Mucosa of descending colon (tissue), 3 donors: ENCODE measurements at regions not wholly inside any gene's neighbourhood (a gene's known extent, or its start where the extent isn't known, plus 50 kb on each side); places are given as distances from the start of the nearest gene placed in this dataset.

Experiments used
- ATAC-seq: fragments of 200-7000 bp; cut with Tn5 transposase; one replicate; pipeline ENCODE4 v1.9.1; 2020; ENCODE audit warnings: mild to moderate bottlenecking, moderate library complexity
- DNase-seq, 3 donors: peaks; one replicate each; pipeline ENCODE4 v3.0.0-alpha.2; 2020
- H3K36me3 ChIP-seq: fragments of 200-600 bp; one replicate; pipeline ENCODE4 v1.8.0; 2021; ENCODE audit warnings: low read depth, mild to moderate bottlenecking
- H3K4me1 ChIP-seq: fragments of 200-600 bp; one replicate; pipeline ENCODE4 v1.8.0; 2021; ENCODE audit warnings: low read depth, mild to moderate bottlenecking
- H3K4me3 ChIP-seq: fragments of 200-600 bp; one replicate; pipeline ENCODE4 v1.8.0; 2021; ENCODE audit warnings: mild to moderate bottlenecking
- H3K9me3 ChIP-seq: fragments of 200-600 bp; one replicate; pipeline ENCODE4 v1.8.0; 2021; ENCODE audit warnings: mild to moderate bottlenecking
- intact Hi-C, 2 donors: fragments of 100-400 bp; cut with DNase I in 1 of 2; cut with micrococcal nuclease in 1 of 2; formaldehyde crosslinking; loops; one replicate each; pipeline versions ENCODE4 v1.11.0 to v1.11.1; 2022; cut with DNase I, micrococcal nuclease
- TF ChIP-seq, protein P1 (sequence below): fragments of 200-600 bp; IDR thresholded peaks from one replicate; pipeline ENCODE4 v1.8.0; 2022; ENCODE audit warnings: antibody characterized with exemption, mild to moderate bottlenecking
- donor health status: DM: no; HTN: no; CAD: no; lungs with moderate emphysema.
- donor health status: DM: no; HTN: no; CAD: no.
- donor health status: DM: no; HTN: yes; CAD: no.

DNA sequence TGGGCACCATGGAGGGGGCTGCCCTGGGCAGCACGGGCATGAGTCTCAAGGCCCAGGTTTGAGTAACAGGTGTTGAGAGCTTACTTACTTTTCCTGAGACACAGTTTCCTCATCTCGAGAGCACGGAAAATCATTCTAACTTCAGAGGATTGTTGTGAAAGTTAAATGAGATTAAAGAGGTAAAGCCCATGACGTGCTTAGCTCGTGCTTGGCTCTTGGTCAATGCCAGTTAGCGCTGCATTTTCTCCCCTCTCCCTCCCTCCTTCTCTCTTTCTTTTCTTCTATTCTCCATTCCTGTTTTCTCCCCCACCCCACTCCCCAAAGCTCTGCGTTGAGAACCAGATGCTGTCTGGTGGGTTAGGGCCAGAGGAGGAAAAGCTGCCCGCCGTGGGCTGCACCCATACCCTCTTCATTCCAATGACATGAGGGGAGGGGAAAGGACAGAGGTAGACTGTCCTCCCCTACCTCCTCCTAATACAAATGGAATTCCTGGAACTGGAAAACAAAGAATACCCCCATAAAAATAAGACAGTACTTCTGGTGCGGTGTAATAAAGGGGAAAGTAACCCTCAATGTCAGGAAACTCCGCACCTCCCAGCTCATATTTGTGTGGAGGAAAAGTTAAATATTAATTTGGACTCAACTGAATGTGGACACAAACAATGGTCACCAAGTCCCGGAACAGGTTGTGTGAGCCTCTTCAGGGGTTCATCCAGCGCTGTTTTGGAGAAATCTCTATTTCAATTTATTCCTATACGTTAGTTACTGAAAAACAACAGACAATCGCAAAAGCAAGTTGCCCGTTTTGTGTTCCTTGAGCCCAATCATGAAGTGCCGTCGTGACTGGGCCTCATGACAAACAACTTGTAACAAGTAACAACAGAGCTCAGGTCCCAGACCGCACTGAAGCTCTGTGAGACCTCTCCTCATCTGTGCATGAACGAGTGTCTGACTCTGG lies 54.8 kb upstream of the B3GAT1 start:
- DNase-seq (peak in 2 of 3 donors; percentile 41 to 70), ATAC-seq (peak; percentile 75)
- TF ChIP-seq, protein P1, sequence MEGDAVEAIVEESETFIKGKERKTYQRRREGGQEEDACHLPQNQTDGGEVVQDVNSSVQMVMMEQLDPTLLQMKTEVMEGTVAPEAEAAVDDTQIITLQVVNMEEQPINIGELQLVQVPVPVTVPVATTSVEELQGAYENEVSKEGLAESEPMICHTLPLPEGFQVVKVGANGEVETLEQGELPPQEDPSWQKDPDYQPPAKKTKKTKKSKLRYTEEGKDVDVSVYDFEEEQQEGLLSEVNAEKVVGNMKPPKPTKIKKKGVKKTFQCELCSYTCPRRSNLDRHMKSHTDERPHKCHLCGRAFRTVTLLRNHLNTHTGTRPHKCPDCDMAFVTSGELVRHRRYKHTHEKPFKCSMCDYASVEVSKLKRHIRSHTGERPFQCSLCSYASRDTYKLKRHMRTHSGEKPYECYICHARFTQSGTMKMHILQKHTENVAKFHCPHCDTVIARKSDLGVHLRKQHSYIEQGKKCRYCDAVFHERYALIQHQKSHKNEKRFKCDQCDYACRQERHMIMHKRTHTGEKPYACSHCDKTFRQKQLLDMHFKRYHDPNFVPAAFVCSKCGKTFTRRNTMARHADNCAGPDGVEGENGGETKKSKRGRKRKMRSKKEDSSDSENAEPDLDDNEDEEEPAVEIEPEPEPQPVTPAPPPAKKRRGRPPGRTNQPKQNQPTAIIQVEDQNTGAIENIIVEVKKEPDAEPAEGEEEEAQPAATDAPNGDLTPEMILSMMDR, result no peak
- Histone ChIP-seq H3K36me3 (no peaks in the 10 kb centered on the region), H3K4me1 (peaks cover 7% of the 10 kb centered on the region), H3K9me3 (no peaks in the 10 kb centered on the region), H3K4me3 (no peak overlapping the region)
- intact Hi-C loops, result no loop called here

DNA sequence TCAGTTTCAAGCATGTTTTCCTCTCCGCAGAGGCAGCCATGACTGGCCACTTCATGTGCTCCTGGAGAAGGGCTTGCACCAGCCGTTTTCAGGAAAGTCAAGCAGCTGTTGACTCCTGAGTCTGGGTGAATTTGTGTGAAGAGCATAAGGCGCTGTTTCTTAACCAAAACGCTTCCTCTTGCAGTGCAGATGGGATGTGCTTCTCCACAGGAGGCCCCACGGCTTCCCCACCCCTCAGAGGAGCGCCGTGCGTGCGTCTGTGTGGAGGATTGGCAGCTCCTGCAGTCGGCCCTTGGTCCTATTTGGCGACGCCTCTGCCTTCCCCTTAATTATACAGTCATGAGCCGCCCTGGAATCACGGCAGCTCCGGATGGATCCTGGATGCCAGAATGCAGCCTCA lies 54.1 kb upstream of the B3GAT1 start:
- H3K4me1 ChIP-seq, result peaks cover 7% of the 10 kb centered on the region
- H3K36me3 ChIP-seq, result no peaks in the 10 kb centered on the region
- intact Hi-C loops, result no loop called here
- no peak overlapping the region for H3K4me3 ChIP-seq
- DNase-seq, result peak; percentile 75 to 81 (median 80)
- ATAC-seq, result peak; percentile 83
- TF ChIP-seq, protein P1, result no peak
- H3K9me3 ChIP-seq, result no peaks in the 10 kb centered on the region

DNA sequence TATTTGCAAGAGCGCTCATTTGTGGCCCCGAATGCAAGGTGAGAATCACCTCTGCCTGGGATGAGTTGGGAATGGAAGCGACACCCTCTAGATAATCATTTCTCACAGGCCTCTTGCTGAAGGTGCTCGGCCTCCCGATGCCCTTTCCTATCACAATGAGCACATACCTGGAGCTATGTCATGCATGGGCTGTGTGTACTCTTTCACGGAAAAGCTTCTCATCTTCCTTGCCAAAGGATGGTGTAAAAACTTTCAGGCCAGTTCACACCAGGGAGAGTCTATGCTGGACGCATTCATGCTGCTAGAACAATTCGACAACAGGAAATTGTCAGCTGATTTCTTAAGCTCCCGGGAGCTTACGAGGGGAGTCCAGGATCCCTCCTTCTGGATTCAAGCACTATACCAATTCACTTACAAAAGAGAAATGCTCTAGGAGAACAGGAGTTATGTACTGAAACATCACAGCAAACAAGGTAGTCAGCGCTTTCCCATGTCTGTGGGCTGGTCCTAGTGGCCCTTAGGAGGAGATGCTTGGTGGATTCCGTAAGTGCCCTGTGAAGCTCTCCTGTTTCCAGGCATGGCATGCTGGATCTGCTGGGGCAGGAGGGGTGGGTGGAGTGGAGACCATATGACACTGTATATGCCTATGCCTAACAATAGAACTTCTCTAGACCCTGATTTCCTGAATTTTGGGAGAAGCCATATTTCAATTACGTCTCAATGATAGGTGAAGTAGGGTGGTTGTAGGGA lies 53.1 kb upstream of the B3GAT1 start:
- Histone ChIP-seq H3K4me3 (no peak overlapping the region), H3K4me1 (peaks cover 7% of the 10 kb centered on the region), H3K9me3 (no peaks in the 10 kb centered on the region), H3K36me3 (no peaks in the 10 kb centered on the region)
- TF ChIP-seq, protein P1, result no peak
- intact Hi-C loops, result no loop called here
- ATAC-seq, result no peak
- DNase-seq, result no peak

DNA sequence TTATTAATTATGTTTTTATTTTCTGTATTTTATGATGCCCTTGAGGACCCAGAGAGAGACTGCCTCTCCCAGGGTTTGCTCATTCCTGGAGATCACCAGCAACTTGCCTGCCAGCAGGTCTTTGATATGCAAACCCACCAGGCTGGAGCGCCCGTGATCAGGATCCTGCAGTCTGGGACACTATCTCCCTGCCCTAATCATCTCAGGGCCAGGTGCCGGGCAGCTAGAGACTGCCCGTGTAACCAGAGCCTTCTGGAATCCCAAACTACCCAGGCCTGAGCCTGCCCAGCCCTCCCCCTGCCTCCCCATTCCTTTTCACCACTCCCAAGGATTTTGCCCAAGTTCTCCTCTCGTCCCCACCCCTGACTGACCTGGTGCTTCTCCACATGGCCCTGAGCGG lies 52.2 kb upstream of the B3GAT1 start:
- intact Hi-C loops, result no loop called here
- Histone ChIP-seq H3K4me3 (no peak overlapping the region), H3K36me3 (no peaks in the 10 kb centered on the region), H3K9me3 (no peaks in the 10 kb centered on the region), H3K4me1 (peaks cover 7% of the 10 kb centered on the region)
- DNase-seq (no peak), ATAC-seq (no peak)
- TF ChIP-seq, protein P1, result no peak

DNA sequence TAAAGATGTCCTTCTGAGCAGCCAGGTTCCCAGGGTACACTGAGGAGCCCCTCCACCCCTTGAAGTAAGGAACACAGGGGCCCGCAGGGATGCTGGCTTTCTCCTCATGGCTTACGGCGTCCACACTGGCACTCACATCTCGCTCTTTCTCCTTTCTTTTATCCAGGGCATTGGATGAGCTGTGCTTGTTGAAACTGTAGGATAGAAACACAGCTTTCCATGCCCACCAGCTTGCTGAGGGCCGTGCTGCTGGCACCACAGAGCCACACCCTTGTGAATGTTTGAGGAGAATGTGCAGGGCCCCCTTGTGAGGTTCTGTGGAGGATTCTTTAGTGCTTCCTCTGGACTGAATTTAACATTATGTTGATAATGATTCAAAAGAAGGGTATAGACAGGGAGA lies 51.7 kb upstream of the B3GAT1 start:
- ATAC-seq (no peak), DNase-seq (no peak)
- TF ChIP-seq, protein P1, result no peak
- Histone ChIP-seq H3K9me3 (no peaks in the 10 kb centered on the region), H3K4me1 (peaks cover 7% of the 10 kb centered on the region), H3K36me3 (no peaks in the 10 kb centered on the region), H3K4me3 (no peak overlapping the region)
- intact Hi-C loops, result no loop called here
